GM19099 (cell line): ENCODE measurements at regions not wholly inside any gene's neighbourhood (a gene's known extent, or its start where the extent isn't known, plus 50 kb on each side); places are given as distances from the start of the nearest gene placed in this dataset.

Experiments
- POLR2A ChIP-seq: IDR thresholded peaks from 3 replicates; pipeline ENCODE4 v1.6.1; 2011; ENCODE audit warnings: low read depth; ENCODE audit not compliant: insufficient read length; ENCODE audit errors: extremely low read depth

DNA sequence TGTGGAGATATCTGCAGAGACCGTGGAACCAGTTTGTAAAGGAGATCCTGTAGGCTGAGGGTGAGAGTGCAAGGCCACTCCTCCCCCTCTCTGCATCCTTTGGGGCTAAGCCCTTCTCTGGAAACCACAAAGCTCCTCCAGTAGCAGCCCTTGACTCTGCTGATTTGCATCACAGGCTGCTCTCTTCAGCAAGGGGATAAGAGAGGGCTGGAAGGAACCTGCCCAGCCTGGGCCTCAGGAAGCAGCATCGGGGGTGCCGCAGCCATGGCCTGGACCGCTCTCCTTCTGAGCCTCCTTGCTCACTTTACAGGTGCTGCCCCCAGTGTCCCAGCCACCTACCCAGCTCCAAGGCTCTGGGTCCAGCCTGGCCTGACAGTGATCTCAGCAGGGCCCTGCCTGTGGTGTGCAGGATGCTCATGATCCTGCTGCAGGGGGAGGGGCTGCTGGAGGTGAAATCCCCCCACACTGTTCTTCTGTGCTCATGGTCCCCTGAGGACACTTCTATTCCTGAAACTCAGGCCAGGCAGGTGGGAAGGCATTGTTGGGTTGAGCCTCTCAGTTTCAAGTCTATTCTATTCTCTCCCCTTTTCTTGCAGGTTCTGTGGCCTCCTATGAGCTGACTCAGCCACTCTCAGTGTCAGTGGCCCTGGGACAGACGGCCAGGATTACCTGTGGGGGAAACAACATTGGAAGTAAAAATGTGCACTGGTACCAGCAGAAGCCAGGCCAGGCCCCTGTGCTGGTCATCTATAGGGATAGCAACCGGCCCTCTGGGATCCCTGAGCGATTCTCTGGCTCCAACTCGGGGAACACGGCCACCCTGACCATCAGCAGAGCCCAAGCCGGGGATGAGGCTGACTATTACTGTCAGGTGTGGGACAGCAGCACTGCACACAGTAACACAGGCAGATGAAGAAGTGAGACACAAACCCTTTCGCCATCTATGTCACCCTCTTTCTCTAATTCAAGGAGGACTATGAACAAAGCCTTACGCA, 68.5 kb upstream of the IGLL5 start:
- TF ChIP-seq POLR2A, result no peak

DNA sequence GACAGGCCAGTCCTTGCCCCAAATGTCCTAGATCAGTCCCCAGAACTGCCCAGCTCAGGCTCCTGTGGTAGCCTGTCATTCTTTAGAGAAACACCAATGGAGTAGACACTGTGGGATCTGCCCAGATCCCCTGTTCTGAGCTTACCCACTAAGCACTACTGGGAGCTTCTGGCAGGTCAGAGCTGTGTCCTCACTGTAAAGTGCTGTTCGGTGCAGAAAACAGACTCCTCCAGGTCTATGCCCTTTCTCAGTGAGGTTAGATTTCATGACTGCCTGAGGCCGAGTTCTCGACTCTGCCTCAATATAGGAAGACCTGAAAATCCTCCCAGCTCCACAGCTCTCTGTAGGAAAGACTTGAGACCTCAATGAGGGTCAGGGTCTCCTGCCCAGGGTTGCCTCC, 67.5 kb upstream of the IGLL5 start:
- TF ChIP-seq POLR2A, result no peak

DNA sequence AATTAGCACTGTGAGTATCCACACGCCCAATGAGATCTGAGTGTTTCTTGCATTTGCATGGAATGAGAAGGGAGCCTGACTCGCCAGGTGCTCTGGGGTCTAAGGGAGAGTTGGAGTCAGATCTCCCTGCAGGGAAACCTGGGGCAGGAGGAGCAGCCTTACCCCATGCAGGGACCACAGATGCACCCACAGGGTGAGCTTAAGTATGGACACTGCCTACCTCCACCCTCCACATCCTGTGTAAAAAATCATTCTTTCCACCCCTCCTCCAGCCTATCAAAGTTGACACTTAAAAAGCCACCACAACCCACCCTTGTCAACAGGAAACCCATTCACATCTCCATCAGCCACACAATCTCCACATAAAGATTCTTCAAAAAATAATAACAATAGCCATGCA, 67.0 kb upstream of the IGLL5 start:
- no peak for TF ChIP-seq POLR2A

DNA sequence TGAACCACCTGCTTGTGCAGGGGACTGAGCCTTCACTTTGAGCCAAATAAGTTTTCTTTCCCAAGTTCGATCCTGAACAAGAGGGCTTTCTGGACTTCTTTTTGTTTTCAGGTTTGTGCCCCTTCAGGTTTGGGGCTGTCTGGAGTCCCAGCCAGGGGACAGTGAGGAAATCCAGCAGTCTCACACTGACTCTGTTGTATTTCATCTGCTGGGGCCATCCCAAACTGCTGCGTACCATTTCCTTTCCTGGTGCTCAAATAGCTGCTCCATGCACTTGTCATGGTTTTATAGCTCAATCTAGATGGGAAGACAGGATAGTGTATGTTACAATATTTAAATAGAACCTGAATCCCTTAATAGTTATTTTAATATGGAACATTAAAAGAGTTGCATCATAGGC, 66.3 kb upstream of the IGLL5 start:
- no peak for TF ChIP-seq POLR2A

DNA sequence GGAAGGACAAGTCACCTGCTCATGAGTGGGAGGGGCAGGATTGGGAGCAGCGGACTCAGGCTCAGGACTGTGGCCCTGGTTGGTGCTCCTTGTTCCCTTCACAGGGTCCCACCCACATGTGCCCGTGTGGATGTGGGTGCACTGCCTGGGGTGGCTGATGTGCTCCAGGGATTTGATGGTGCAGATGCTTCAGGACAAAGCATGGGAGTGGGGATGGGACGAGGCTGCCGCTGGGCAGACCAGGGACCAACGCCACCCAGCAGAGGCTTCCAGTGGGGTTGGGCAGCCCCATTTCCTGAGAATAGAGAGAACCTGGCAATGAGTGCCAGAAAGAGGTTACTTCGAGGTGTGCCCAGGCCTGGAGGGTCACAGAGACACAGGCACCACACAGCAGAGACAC, 65.5 kb upstream of the IGLL5 start:
- TF ChIP-seq POLR2A, result no peak

DNA sequence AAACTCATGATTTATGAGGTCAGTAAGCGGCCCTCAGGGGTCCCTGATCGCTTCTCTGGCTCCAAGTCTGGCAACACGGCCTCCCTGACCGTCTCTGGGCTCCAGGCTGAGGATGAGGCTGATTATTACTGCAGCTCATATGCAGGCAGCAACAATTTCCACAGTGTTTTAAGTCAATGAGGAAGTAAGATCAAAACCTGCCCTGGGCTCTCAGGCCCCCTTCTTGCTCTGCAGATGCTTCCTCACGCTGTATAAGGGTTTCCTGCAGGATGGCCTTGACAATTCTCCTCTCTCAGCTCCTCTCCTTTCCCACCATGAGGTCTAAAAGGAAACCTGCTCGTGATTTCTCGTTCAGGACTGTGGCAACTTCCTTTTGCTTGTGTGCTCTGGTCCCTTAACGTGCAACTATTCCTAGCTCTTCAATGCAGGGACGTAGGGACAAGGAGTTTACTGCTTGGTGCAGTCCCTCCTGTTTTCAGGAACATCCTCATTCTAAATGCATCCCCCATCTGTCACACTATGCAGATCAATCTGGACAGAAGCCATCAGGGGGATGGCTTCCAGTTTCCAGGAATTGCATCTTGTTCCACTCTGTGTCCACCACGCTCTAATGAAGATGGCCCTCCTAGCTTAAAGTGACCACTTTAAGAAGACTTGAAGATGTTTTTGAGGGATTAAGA, 64.3 kb upstream of the IGLL5 start:
- no peak for TF ChIP-seq POLR2A

DNA sequence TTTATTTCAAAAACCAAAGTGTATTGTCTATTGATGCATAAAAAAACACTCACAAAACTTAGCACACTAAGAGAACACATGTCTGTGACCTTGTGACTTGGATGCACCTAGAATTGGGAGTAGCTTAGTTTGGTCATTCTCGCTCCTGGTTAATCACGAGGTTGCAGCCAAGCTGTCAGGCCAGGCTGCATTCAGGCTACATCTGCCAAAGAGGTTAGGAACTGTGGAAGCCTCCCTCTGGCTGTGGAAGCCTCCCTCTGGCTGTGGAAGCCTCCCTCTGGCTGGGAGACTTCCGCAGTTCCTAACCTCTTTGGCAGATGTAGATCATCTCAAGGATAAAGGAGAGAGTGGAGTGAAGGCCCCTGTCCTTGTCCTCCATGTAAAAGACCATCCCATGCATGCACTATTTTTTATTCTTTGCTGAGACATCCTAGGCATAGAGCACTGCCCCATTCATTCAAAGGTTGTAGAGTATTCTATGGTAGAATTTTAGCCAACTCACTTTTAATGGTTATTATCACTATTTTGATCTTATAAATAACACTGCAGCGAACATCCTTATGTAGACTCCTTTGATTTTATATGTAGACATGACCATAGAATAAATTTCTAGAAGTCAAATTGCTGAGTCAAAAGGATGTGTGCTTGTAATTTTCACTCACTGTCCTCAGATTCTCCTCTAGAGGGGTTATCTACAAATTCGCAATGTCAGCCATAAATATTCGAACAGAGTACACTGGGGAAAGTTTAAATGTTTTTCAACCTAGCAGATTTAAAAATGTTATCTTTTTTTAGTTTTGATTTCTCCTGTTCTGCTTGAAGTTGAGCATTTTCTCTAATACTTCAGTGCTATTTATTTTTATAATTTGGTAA, 63.0 kb upstream of the IGLL5 start:
- TF ChIP-seq POLR2A, result no peak

DNA sequence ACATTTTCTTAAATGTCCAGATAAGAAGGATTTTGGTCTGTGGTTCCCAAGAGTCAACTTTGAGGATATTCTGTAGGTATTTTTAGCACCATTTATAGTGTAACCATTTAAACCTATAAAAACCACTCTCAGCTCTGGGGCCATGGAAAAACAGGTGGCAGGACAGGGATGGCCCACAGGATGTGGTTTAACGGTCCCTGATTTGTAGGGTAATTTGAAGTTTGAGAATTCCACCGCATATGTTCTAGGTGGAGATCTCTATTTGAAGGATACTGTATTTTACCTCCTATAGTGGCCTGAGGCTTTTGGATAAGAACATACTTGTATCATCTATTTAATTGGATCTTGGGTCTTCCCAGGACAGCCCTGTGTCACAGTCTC, 62.4 kb upstream of the IGLL5 start:
- TF ChIP-seq POLR2A, result no peak

DNA sequence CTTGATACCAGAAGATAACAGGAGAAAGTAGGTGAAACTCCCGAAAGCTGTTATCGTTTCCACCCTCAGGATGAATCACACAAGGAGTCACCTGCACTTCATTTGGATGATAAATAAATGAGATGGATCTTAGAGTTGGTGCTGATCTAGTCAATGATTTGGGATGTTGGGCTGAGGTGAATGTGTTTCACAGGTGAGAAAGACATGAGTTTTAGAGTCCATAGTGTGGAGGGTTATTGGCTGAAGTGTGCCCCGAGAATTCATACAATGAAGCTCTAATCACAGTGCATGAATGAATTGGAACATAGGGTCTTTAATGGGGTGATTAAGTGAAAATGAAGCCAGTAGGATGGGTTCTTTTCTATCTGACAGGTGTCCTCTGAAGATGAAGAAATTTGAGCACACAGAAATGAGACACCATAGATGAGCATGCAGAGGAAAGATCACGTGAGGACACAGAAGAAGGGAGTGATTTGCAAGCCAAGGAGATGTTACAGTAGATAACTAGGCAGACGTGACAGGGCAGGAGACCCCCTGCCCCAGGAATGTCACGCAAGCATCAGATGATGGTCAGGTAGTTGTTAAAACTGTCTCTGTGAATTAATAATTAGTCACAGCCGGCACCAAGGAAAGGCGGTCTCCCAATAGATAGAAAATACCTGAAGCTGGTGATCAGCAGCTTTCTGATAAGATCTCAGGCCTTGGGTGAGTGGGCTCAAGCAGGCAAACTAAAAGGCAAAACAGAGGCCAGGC, 60.3 kb upstream of the IGLL5 start:
- no peak for TF ChIP-seq POLR2A

DNA sequence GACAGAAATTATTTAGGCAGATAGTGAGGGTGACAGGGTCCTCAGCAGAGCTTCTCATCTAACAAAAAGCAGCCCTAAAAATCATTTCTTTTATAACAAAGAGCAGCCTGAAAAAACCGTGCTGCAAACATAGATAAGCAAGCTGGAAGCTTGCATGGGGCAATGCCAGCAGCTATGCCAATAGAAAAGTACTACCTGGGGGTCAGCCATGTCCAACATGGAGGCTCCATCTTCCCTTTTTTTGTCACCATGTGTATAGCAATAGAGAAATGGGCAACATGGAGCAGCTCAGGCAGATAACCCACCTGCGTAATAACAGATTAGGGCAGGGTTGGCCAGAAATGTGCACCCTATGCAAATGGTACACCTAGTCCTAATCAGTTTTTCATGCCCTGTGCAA, 57.4 kb upstream of the IGLL5 start:
- TF ChIP-seq POLR2A, result no peak

DNA sequence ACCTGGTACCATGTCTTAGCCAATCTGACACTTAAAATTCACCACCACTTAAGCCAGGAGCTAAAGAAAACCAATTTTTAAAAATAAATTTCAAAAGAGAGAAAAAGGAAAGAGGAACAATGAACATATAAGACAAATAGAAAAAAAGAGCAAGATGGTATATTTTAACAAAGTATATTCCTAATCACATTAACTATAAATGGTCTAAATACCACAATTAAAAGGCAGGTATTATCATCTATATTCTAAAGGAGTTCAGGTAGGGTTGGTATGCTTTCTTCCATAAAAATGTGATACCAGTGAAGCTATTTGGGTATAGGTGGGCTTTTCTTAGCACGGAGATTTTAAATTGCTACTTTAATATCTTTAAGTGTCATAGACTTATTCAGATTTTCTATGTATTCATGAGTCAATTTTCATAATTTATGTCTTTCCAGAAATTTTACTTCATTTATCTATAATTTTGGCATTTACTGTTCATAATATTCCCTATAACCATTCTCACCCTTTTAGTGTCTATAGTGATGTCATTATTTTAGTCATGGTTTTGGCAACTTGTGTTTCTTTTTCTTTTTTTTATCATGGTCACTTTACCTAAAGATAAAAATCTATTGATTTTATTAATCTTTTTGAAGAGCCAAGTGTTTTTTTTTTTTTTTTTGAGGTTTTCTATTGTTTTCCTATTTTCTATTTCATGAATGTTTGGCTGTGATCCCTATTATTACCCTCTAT, 56.5 kb upstream of the IGLL5 start:
- TF ChIP-seq POLR2A, result no peak

DNA sequence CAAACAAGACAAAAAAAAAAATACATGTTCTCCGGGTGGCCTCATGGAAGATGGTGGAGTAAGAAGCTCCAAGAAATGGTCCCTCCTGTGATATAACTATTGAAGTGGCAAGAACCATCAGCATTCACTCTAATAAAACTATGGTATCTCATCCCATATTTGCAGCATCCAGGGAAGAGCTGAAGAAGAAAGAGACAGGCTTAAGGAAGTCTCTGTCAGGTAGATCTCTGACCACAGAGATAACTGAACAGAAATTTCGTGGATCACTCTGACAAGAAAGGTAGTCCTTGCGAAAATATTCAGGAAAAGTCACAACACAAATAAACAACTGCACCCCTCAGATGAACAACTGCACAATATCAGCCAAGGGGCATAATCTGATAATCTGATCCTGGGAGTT, 54.6 kb upstream of the IGLL5 start:
- no peak for TF ChIP-seq POLR2A

DNA sequence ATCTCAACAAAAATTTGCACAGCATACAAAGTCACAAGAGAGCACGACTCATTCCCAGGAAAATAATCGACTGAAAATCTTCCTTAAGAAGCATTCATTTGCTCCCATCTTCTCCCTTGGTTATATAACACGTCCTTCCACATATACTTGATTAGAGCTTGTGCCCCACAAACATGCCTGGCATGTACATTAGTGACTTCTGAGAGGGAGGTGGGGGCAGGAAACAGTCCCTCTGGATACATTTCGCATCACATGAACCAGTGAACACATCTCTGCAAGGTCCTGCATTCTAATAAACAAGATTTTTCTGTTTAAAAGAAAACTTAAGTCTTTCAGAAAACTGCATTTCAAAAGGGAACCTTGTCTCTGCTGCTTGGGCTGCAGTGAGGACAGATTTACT, 54.1 kb upstream of the IGLL5 start:
- TF ChIP-seq POLR2A, result no peak

DNA sequence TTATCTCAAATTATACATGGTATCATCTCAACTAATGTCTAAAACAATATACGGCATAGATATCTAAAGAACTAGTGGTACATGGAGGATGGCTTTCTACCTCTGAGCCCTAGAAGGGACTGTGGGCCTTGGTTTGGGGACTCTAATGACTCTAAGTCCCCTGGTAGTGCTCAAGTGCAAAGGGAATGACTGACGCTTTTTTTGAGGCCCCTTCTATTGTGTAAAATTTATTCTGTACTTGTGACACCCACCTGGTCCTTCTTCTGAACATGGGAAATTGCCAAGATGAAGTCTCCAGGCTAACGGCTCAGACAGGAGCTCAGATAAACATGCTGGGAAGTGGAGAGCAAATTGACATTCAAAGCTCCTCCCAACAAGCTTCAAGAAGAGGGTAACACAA, 53.4 kb upstream of the IGLL5 start:
- no peak for TF ChIP-seq POLR2A
